K562 (cell line): ENCODE measurements at regions not wholly inside any gene's neighbourhood (a gene's known extent, or its start where the extent isn't known, plus 50 kb on each side); places are given as distances from the start of the nearest gene placed in this dataset.

Experiments
- ATF7 ChIP-seq: fragments of 450-650 bp; IDR thresholded peaks from 2 replicates; pipeline ENCODE4 v1.7.1; 2014; ENCODE audit warnings: mild to moderate bottlenecking, moderate library complexity
- C11orf30 ChIP-seq: fragments of 450-650 bp; IDR thresholded peaks from 2 replicates; pipeline ENCODE4 v1.6.1; 2016; ENCODE audit warnings: low read depth, mild to moderate bottlenecking
- FOXM1 ChIP-seq, 2 experiments: fragments of 450-650 bp in 1 of 2; sonication (generic) in 1 of 2; formaldehyde crosslinking in 1 of 2; IDR thresholded peaks; 2 replicates each; pipeline versions ENCODE4 v1.6.1 to v1.9.0; 2017 to 2022; ENCODE audit warnings: low read depth in 2 of 2, mild to moderate bottlenecking in 2 of 2, missing genetic modification reagents in 1 of 2, moderate library complexity in 1 of 2
- NFE2L1 ChIP-seq: fragments of 450-650 bp; IDR thresholded peaks from 2 replicates; pipeline ENCODE4 v1.6.1; 2016; ENCODE audit warnings: missing genetic modification characterization, low read depth, mild to moderate bottlenecking, missing compliant biosample characterization, moderate library complexity, borderline replicate concordance
- PHF20 ChIP-seq: fragments of 450-650 bp; IDR thresholded peaks from 2 replicates; pipeline ENCODE4 v1.6.1; 2018; ENCODE audit not compliant: partially characterized antibody
- RBFOX2 ChIP-seq: fragments of 200-400 bp; formaldehyde crosslinking; IDR thresholded peaks from 2 replicates; pipeline ENCODE4 v1.6.1; 2017; ENCODE audit warnings: low read depth, mild to moderate bottlenecking, low read length, moderate library complexity
- RBM25 ChIP-seq: fragments of 200-400 bp; formaldehyde crosslinking; IDR thresholded peaks from 2 replicates; pipeline ENCODE4 v1.6.1; 2018; ENCODE audit warnings: low read length, low read depth, moderate library complexity; ENCODE audit not compliant: severe bottlenecking
- SAFB ChIP-seq: fragments of 200-400 bp; formaldehyde crosslinking; IDR thresholded peaks from 2 replicates; pipeline ENCODE4 v1.6.1; 2017; ENCODE audit warnings: low read depth, low read length, borderline replicate concordance
- TBP ChIP-seq: optimal IDR thresholded peaks from 2 replicates; pipeline ENCODE3; 2011; ENCODE audit warnings: low read depth, low read length, improper control_type of control experiment
- TOE1 ChIP-seq, 2 experiments: fragments of 450-650 bp in 1 of 2; sonication (generic) in 1 of 2; formaldehyde crosslinking in 1 of 2; IDR thresholded peaks; 2 replicates each; pipeline versions ENCODE4 v1.7.1 to v1.8.0; 2016 to 2022; ENCODE audit warnings: borderline replicate concordance in 2 of 2, mild to moderate bottlenecking in 2 of 2, antibody characterized with exemption in 1 of 2, inconsistent platforms in 1 of 2, low read depth in 1 of 2, missing genetic modification reagents in 1 of 2, moderate library complexity in 1 of 2
- ZFP30 ChIP-seq: fragments of 250-450 bp; sonication (Bioruptor Pico); IDR thresholded peaks from 2 replicates; pipeline ENCODE4 v1.8.0; 2022; ENCODE audit warnings: moderate library complexity, mild to moderate bottlenecking, inconsistent platforms, borderline replicate concordance
- ZNF197 ChIP-seq: fragments of 200-800 bp; sonication (Bioruptor generic); IDR thresholded peaks from 2 replicates; pipeline ENCODE4 v1.6.1; 2016; ENCODE audit warnings: low read depth, missing genetic modification characterization, missing compliant biosample characterization
- ZNF778 ChIP-seq: fragments of 450-650 bp; formaldehyde crosslinking; IDR thresholded peaks from 2 replicates; pipeline ENCODE4 v1.4.0; 2020; ENCODE audit warnings: mild to moderate bottlenecking, moderate library complexity
- TF ChIP-seq, protein P1 (sequence below), 2 experiments: IDR thresholded peaks; 2 replicates each; pipeline ENCODE4 v1.6.1; 2011; ENCODE audit warnings: borderline replicate concordance in 1 of 2, control low read depth in 1 of 2, low read depth in 1 of 2, low read length in 1 of 2, mild to moderate bottlenecking in 1 of 2, mixed read lengths in 1 of 2, moderate library complexity in 1 of 2; ENCODE audit not compliant: insufficient read depth in 1 of 2, insufficient read length in 1 of 2, poor library complexity in 1 of 2, severe bottlenecking in 1 of 2; ENCODE audit errors: extremely low read depth in 1 of 2
- TF ChIP-seq, protein P2 (sequence below): fragments of 250-450 bp; sonication (Bioruptor Pico); IDR thresholded peaks from 2 replicates; pipeline ENCODE4 v1.4.0; 2020; ENCODE audit warnings: mild to moderate bottlenecking, moderate library complexity, borderline replicate concordance
- TF ChIP-seq, protein P3 (sequence below), 3 experiments: fragments of 200-800 bp in 1 of 3; sonication (Bioruptor generic) in 1 of 3; sonication (generic) in 1 of 3; formaldehyde crosslinking in 1 of 3; IDR thresholded peaks; 2 replicates each; pipeline versions ENCODE4 v1.6.1 to v1.8.0; 2016 to 2022; ENCODE audit warnings: mild to moderate bottlenecking in 2 of 3, missing compliant biosample characterization in 2 of 3, missing genetic modification characterization in 2 of 3, missing genetic modification reagents in 1 of 3
- TF ChIP-seq, protein P4 (sequence below): fragments of 250-450 bp; sonication (Bioruptor Pico); IDR thresholded peaks from 2 replicates; pipeline ENCODE4 v1.8.0; 2022; ENCODE audit warnings: inconsistent platforms, mild to moderate bottlenecking, moderate library complexity, borderline replicate concordance
- TF ChIP-seq, protein P5 (sequence below): fragments of 450-650 bp; IDR thresholded peaks from 2 replicates; pipeline ENCODE4 v1.6.1; 2016; ENCODE audit warnings: borderline replicate concordance

DNA sequence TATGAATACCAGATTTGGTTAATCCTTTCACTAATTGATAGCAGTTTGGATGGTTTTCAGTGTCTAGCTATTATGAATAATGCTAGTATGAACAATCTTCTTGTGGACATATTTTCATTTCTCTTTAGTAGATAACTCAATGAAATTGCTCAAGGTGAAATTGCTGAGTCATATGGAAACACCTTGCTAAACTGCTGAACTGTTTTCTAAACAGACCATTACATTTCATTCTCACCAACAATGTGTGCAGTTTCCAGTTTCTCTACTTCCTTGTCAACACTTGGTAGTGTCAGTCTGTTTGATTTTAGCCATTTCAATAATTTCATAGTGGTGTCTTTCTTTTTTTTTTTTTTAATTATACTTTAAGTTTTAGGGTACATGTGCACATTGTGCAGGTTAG is 250.0 kb downstream of the HRH4 start (continued):
- TF ChIP-seq, protein P1, sequence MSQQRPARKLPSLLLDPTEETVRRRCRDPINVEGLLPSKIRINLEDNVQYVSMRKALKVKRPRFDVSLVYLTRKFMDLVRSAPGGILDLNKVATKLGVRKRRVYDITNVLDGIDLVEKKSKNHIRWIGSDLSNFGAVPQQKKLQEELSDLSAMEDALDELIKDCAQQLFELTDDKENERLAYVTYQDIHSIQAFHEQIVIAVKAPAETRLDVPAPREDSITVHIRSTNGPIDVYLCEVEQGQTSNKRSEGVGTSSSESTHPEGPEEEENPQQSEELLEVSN (IDR thresholded peaks at IDR 0.05; ENCODE audit: borderline replicate concordance in 1 of 2, extremely low read depth in 1 of 2, insufficient read depth in 1 of 2, insufficient read length in 1 of 2, low read depth in 1 of 2, low read length in 1 of 2, poor library complexity in 1 of 2, severe bottlenecking in 1 of 2) = no peak
- TF ChIP-seq NFE2L1 (peak; percentile 51; the same call in 1 of the 2 replicates), RBFOX2 (no peak), TBP (no peak), FOXM1 (IDR thresholded peaks at IDR 0.05; ENCODE audit: low read depth) (no peak), FOXM1 (CRISPR knock-in tag; IDR thresholded peaks at IDR 0.05; ENCODE audit: low read depth) (no peak), TOE1 (IDR thresholded peaks at IDR 0.05; ENCODE audit: borderline replicate concordance) (no peak), TOE1 (CRISPR knock-in tag; IDR thresholded peaks at IDR 0.05; ENCODE audit: borderline replicate concordance, low read depth) (no peak), PHF20 (no peak), ATF7 (no peak), ZNF197 (CRISPR knock-in tag) (no peak), ZFP30 (CRISPR knock-in tag) (no peak), C11orf30 (peak; percentile 60; the same call in 1 of the 2 replicates), SAFB (no peak), ZNF778 (CRISPR knock-in tag) (no peak), RBM25 (peak; percentile 14)
- TF ChIP-seq, protein P2, sequence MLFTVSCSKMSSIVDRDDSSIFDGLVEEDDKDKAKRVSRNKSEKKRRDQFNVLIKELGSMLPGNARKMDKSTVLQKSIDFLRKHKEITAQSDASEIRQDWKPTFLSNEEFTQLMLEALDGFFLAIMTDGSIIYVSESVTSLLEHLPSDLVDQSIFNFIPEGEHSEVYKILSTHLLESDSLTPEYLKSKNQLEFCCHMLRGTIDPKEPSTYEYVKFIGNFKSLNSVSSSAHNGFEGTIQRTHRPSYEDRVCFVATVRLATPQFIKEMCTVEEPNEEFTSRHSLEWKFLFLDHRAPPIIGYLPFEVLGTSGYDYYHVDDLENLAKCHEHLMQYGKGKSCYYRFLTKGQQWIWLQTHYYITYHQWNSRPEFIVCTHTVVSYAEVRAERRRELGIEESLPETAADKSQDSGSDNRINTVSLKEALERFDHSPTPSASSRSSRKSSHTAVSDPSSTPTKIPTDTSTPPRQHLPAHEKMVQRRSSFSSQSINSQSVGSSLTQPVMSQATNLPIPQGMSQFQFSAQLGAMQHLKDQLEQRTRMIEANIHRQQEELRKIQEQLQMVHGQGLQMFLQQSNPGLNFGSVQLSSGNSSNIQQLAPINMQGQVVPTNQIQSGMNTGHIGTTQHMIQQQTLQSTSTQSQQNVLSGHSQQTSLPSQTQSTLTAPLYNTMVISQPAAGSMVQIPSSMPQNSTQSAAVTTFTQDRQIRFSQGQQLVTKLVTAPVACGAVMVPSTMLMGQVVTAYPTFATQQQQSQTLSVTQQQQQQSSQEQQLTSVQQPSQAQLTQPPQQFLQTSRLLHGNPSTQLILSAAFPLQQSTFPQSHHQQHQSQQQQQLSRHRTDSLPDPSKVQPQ = no peak
- TF ChIP-seq, protein P3, sequence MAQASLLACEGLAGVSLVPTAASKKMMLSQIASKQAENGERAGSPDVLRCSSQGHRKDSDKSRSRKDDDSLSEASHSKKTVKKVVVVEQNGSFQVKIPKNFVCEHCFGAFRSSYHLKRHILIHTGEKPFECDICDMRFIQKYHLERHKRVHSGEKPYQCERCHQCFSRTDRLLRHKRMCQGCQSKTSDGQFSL (CRISPR knock-in tag; IDR thresholded peaks at IDR 0.05) = no peak
- TF ChIP-seq, protein P3 (tag; IDR thresholded peaks at IDR 0.05) = no peak
- TF ChIP-seq, protein P4, sequence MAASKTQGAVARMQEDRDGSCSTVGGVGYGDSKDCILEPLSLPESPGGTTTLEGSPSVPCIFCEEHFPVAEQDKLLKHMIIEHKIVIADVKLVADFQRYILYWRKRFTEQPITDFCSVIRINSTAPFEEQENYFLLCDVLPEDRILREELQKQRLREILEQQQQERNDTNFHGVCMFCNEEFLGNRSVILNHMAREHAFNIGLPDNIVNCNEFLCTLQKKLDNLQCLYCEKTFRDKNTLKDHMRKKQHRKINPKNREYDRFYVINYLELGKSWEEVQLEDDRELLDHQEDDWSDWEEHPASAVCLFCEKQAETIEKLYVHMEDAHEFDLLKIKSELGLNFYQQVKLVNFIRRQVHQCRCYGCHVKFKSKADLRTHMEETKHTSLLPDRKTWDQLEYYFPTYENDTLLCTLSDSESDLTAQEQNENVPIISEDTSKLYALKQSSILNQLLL (CRISPR knock-in tag) = no peak
- TF ChIP-seq, protein P5, sequence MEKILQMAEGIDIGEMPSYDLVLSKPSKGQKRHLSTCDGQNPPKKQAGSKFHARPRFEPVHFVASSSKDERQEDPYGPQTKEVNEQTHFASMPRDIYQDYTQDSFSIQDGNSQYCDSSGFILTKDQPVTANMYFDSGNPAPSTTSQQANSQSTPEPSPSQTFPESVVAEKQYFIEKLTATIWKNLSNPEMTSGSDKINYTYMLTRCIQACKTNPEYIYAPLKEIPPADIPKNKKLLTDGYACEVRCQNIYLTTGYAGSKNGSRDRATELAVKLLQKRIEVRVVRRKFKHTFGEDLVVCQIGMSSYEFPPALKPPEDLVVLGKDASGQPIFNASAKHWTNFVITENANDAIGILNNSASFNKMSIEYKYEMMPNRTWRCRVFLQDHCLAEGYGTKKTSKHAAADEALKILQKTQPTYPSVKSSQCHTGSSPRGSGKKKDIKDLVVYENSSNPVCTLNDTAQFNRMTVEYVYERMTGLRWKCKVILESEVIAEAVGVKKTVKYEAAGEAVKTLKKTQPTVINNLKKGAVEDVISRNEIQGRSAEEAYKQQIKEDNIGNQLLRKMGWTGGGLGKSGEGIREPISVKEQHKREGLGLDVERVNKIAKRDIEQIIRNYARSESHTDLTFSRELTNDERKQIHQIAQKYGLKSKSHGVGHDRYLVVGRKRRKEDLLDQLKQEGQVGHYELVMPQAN = no peak
